Activated CD8-positive, alpha-beta T cell treated with anti-CD3 and anti-CD28 coated beads, Interleukin-2, amount 10 ng/mL, durations not matched to agents 7 days and 5 days (primary cell): ENCODE measurements at regions not wholly inside any gene's neighbourhood (a gene's known extent, or its start where the extent isn't known, plus 50 kb on each side); places are given as distances from the start of the nearest gene placed in this dataset.

Experiments
- ATAC-seq: fragments of 150-1000 bp; cut with Tn5 transposase; one replicate; pipeline ENCODE4 v1.10.0; 2021; ENCODE audit warnings: moderate library complexity
- CTCF ChIA-PET: fragments of 350-600 bp; sonication (Branson Sonifier 250); formaldehyde crosslinking; loops from one replicate; lab custom pipeline; 2021; ENCODE audit warnings: antibody characterized with exemption; lab: Charles Lee
- POLR2A ChIA-PET: fragments of 350-600 bp; sonication (Branson Sonifier 250); formaldehyde crosslinking; loops from one replicate; lab custom pipeline; 2021; ENCODE audit warnings: antibody characterized with exemption; lab: Charles Lee
- DNase-seq: peaks from one replicate; pipeline ENCODE4 v3.0.0-alpha.2; 2020
- H3K27ac Mint-ChIP-seq: one replicate; pipeline ENCODE4 v1.8.0; 2021; ENCODE audit warnings: mild to moderate bottlenecking, mixed read lengths
- H3K27me3 Mint-ChIP-seq: one replicate; pipeline ENCODE4 v1.8.0; 2021; ENCODE audit warnings: low read depth, mixed read lengths
- H3K36me3 Mint-ChIP-seq: one replicate; pipeline ENCODE4 v1.8.0; 2021; ENCODE audit warnings: low read depth, mixed read lengths
- H3K4me1 Mint-ChIP-seq: one replicate; pipeline ENCODE4 v1.8.0; 2021; ENCODE audit warnings: low read depth, mixed read lengths
- H3K4me3 Mint-ChIP-seq: one replicate; pipeline ENCODE4 v1.8.0; 2021; ENCODE audit warnings: mild to moderate bottlenecking, mixed read lengths
- H3K9me3 Mint-ChIP-seq: one replicate; pipeline ENCODE4 v1.8.0; 2022; ENCODE audit warnings: mixed read lengths; ENCODE audit not compliant: insufficient read depth

GRCh38 chr2:21270708-21271122 lies 146.9 kb downstream of the TDRD15 start:
- Mint-ChIP-seq H3K9me3 (no peaks in the 10 kb centered on the region), H3K27ac (no peak overlapping the region), H3K4me1 (no peaks in the 10 kb centered on the region), H3K36me3 (no peaks in the 10 kb centered on the region), H3K4me3 (no peak overlapping the region), H3K27me3 (no peaks in the 10 kb centered on the region)
- POLR2A ChIA-PET = no interaction called here
- DNase-seq = no peak
- CTCF ChIA-PET = no interaction called here
- ATAC-seq = no peak

GRCh38 chr2:21276163-21276562 lies 152.4 kb downstream of the TDRD15 start:
- H3K4me1 Mint-ChIP-seq = no peaks in the 10 kb centered on the region
- no peaks in the 10 kb centered on the region for H3K9me3 Mint-ChIP-seq
- H3K4me3 Mint-ChIP-seq = no peak overlapping the region
- CTCF ChIA-PET = no interaction called here
- H3K36me3 Mint-ChIP-seq = no peaks in the 10 kb centered on the region
- H3K27ac Mint-ChIP-seq = no peak overlapping the region
- H3K27me3 Mint-ChIP-seq = no peaks in the 10 kb centered on the region
- ATAC-seq (no peak), DNase-seq (no peak)
- POLR2A ChIA-PET = no interaction called here

DNA sequence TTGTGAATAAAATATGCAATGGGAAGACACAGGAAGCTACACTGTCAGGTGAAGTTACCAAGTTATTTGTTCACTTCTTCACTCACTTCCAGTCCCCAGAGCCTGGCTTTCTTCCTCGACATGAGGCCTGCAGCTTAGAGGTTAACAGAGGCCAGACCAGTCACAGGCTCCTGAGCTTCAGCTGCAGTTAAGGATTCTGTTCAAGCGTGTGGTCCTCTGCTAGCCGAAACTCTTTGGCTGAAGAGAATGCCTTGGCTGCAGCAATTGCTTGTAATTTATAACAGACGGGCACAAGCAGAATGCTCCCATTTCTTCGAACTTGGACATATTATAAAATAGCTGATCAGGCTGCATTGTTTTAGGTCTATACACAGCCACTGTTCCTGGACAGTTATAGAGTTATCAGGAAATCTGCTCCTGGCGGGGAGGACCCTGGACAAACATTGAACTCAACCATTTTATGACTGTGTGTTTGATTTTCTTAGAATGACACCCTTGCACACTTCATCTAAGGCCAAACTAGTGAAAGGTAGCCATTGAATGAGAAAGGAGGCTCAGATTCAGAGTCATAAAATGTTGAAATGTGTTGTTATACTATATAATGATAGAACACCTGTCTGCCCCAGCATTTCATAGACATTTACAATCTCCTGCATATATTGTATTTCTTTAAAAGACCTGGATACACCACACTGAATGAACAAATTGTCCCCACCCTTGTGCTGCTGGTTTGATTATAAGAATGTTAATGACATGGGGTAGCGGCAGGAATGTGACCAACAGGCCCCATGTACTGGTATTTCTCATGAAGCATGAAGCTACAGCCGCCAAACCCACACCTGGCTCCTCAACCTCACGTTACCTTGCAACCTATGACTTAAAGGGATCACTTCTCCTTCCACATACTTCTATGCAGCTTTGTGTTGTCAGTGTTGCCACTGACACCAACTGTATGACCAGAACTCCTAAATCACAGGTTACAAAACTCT lies 153.6 kb downstream of the TDRD15 start:
- Mint-ChIP-seq H3K36me3 (no peaks in the 10 kb centered on the region), H3K4me3 (no peak overlapping the region), H3K9me3 (no peaks in the 10 kb centered on the region), H3K27me3 (no peaks in the 10 kb centered on the region), H3K4me1 (no peaks in the 10 kb centered on the region), H3K27ac (no peak overlapping the region)
- POLR2A ChIA-PET = no interaction called here
- DNase-seq = no peak
- CTCF ChIA-PET = no interaction called here
- no peak for ATAC-seq

GRCh38 chr2:21279525-21279924 lies 155.8 kb downstream of the TDRD15 start:
- Mint-ChIP-seq H3K27ac (no peak overlapping the region), H3K27me3 (no peaks in the 10 kb centered on the region), H3K9me3 (no peaks in the 10 kb centered on the region), H3K36me3 (no peaks in the 10 kb centered on the region), H3K4me1 (no peaks in the 10 kb centered on the region), H3K4me3 (no peak overlapping the region)
- POLR2A ChIA-PET = no interaction called here
- DNase-seq (no peak), ATAC-seq (no peak)
- CTCF ChIA-PET = no interaction called here

DNA sequence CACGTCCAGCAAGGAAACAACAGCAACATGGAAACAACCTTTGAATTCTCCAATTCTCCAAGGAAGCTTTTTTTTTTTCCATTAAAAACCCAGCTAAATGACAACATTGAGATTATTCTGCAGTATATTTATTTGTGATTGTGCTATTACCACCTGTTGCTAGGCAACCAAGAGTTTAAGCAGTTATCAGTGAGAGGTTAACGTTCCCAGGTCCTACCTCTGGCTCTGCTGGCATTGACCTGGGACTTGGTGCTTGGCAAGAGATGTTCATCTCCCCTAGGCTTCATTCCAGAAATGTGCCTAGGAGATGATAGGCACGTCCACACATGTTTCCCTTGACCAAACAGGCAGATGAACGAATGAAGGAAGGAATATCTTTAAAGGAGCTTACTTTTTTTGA lies 157.0 kb downstream of the TDRD15 start:
- ChIA-PET CTCF (no interaction called here), POLR2A (no interaction called here)
- Mint-ChIP-seq H3K4me1 (no peaks in the 10 kb centered on the region), H3K9me3 (no peaks in the 10 kb centered on the region), H3K36me3 (no peaks in the 10 kb centered on the region), H3K27me3 (no peaks in the 10 kb centered on the region), H3K27ac (no peak overlapping the region), H3K4me3 (no peak overlapping the region)
- ATAC-seq (no peak), DNase-seq (no peak)

DNA sequence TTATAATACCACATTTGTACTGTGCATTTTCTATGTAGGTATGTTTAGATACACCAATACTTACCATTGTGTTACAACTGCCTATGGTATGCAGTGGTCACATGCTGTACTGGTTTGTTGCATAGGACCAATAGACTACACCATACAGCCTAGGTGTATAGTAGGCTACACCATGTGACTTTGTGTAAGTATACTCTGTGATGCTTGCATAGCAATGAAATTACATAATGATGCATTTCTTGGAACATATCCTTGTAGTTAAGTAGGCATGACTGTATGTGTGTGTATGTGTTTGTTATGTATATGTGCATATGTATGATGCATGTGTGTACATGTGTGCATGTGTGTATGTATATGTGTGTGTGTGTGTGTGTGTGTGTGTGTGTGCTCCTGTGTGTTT lies 157.6 kb downstream of the TDRD15 start:
- Mint-ChIP-seq H3K4me3 (no peak overlapping the region), H3K27ac (no peak overlapping the region), H3K27me3 (no peaks in the 10 kb centered on the region), H3K9me3 (no peaks in the 10 kb centered on the region), H3K4me1 (no peaks in the 10 kb centered on the region), H3K36me3 (no peaks in the 10 kb centered on the region)
- ChIA-PET POLR2A (no interaction called here), CTCF (no interaction called here)
- no peak for DNase-seq
- ATAC-seq = no peak

DNA sequence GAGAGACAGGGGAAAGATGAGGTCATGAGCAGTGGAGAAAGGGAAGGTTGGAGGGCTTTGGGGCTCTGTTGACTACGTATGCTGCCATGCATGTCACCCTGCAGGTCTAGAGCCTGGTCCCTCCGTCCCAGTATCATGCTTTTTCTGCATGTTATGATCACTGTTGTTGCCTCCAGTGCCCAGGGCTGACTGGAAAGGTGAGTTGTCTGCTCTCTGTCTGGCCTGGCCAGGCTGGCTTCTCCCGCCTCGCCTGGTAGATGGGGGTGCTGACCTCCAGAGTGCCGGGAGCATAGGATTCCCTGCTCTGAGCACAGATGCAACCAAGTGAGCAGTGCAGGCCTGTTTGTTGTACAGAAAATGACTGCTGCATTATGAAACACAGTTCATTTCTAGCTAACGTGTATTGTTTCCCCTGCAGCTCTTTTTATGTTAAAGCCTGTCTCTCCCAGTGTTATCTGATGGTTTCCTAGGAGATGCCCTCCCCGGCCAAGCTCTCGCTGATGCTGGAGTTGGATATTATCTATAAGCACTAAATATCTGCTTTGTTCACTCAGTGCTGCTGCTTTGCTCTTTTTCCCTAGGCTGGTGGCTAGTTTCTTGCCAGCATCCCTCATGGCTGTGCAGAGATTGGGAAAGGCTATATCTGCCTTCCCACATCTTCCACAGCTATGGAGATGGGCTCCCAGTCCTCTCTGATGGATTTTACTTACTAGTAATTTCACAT lies 158.2 kb downstream of the TDRD15 start:
- Mint-ChIP-seq H3K4me1 (no peaks in the 10 kb centered on the region), H3K36me3 (no peaks in the 10 kb centered on the region), H3K27me3 (no peaks in the 10 kb centered on the region), H3K4me3 (no peak overlapping the region), H3K9me3 (no peaks in the 10 kb centered on the region), H3K27ac (no peak overlapping the region)
- ChIA-PET POLR2A (no interaction called here), CTCF (no interaction called here)
- DNase-seq (no peak), ATAC-seq (no peak)

DNA sequence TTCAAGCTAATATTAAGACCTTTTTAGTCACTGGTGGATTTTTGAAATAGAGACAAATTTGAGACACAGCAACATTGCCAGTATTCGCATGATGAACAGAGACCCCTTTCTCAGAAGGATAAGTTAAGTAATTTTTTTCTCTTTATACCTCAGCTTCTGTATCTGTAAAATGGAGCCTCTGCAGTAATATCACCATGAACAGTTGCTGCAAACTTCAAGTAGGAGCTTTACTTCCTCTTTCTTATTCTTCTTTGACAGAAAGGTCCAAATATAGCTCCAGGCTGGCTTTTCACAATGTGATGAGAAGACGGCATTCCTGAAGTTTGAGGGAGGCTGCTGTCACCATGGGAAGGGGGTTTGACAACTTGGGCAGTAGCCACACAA lies 158.7 kb downstream of the TDRD15 start:
- DNase-seq (no peak), ATAC-seq (no peak)
- ChIA-PET CTCF (no interaction called here), POLR2A (no interaction called here)
- Mint-ChIP-seq H3K27me3 (no peaks in the 10 kb centered on the region), H3K4me3 (no peak overlapping the region), H3K4me1 (no peaks in the 10 kb centered on the region), H3K27ac (no peak overlapping the region), H3K36me3 (no peaks in the 10 kb centered on the region), H3K9me3 (no peaks in the 10 kb centered on the region)

DNA sequence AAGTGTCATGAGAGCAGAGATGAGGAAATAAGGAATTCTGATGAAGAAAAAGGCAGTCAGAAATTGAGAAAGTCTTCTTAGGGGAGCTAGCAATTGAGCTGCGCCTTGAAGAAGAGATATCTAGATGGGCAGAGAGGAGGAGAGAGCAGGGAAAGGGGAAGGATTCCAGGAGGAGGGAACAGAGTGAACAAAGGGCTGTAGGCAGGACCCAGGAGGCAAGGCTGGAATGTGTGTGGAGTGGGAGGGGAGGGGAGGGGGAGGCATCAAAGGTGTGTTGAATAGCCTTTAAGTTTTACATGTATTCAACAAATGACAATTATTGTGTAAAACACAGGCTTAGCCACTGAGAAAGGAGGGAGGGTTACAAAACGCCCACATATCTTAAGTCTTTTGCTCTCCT lies 164.5 kb downstream of the TDRD15 start:
- no peak for DNase-seq
- H3K27ac Mint-ChIP-seq = no peak overlapping the region
- H3K9me3 Mint-ChIP-seq = no peaks in the 10 kb centered on the region
- H3K36me3 Mint-ChIP-seq = no peaks in the 10 kb centered on the region
- POLR2A ChIA-PET = no interaction called here
- H3K4me1 Mint-ChIP-seq = no peaks in the 10 kb centered on the region
- H3K27me3 Mint-ChIP-seq = no peaks in the 10 kb centered on the region
- CTCF ChIA-PET = no interaction called here
- no peak for ATAC-seq
- no peak overlapping the region for H3K4me3 Mint-ChIP-seq

- H3K36me3 Mint-ChIP-seq = no peaks in the 10 kb centered on the region
- no peak overlapping the region for H3K4me3 Mint-ChIP-seq
- no peaks in the 10 kb centered on the region for H3K4me1 Mint-ChIP-seq
- POLR2A ChIA-PET = no interaction called here
- DNase-seq (no peak), ATAC-seq (no peak)
- H3K9me3 Mint-ChIP-seq = no peaks in the 10 kb centered on the region
- CTCF ChIA-PET = no interaction called here
- H3K27ac Mint-ChIP-seq = no peak overlapping the region
- H3K27me3 Mint-ChIP-seq = no peaks in the 10 kb centered on the region
Observed at GRCh38 chr2:21288739-21289520, 165.2 kb downstream of the TDRD15 start.

- H3K36me3 Mint-ChIP-seq = no peaks in the 10 kb centered on the region
- H3K4me1 Mint-ChIP-seq = no peaks in the 10 kb centered on the region
- no peak for ATAC-seq
- POLR2A ChIA-PET = no interaction called here
- H3K27ac Mint-ChIP-seq = no peak overlapping the region
- CTCF ChIA-PET = no interaction called here
- DNase-seq = no peak
- no peaks in the 10 kb centered on the region for H3K9me3 Mint-ChIP-seq
- H3K4me3 Mint-ChIP-seq = no peak overlapping the region
- H3K27me3 Mint-ChIP-seq = no peaks in the 10 kb centered on the region
Observed at GRCh38 chr2:21289551-21289950, 165.8 kb downstream of the TDRD15 start.

- Mint-ChIP-seq H3K4me3 (no peak overlapping the region), H3K4me1 (no peaks in the 10 kb centered on the region), H3K27me3 (no peaks in the 10 kb centered on the region), H3K27ac (no peak overlapping the region), H3K36me3 (no peaks in the 10 kb centered on the region), H3K9me3 (no peaks in the 10 kb centered on the region)
- ChIA-PET CTCF (no interaction called here), POLR2A (no interaction called here)
- no peak for DNase-seq
- no peak for ATAC-seq
Observed at GRCh38 chr2:21289989-21290388, 166.2 kb downstream of the TDRD15 start.
